Raji (cell line): ENCODE measurements at regions not wholly inside any gene's neighbourhood (a gene's known extent, or its start where the extent isn't known, plus 50 kb on each side); places are given as distances from the start of the nearest gene placed in this dataset.

Experiments used
- POLR2A ChIP-seq: IDR thresholded peaks from 2 replicates; pipeline ENCODE4 v1.6.1; 2011; ENCODE audit warnings: low read depth, low read length, control low read depth; ENCODE audit not compliant: insufficient read depth

- no peak for TF ChIP-seq POLR2A
Observed at GRCh38 chr2:104430359-104430740, 423.6 kb upstream of the POU3F3 start.

- no peak for TF ChIP-seq POLR2A
Observed at GRCh38 chr2:104430852-104431251, 423.1 kb upstream of the POU3F3 start.

GRCh38 chr2:104431701-104432121, 422.2 kb upstream of the POU3F3 start:
- no peak for TF ChIP-seq POLR2A

- no peak for TF ChIP-seq POLR2A
Observed at GRCh38 chr2:104432401-104432800, 421.5 kb upstream of the POU3F3 start.

GRCh38 chr2:104432991-104433390, 420.9 kb upstream of the POU3F3 start:
- TF ChIP-seq POLR2A, result no peak

GRCh38 chr2:104433657-104434056, 420.3 kb upstream of the POU3F3 start:
- no peak for TF ChIP-seq POLR2A

GRCh38 chr2:104434318-104434792, 419.6 kb upstream of the POU3F3 start:
- TF ChIP-seq POLR2A, result no peak

GRCh38 chr2:104434966-104435365, 418.9 kb upstream of the POU3F3 start:
- TF ChIP-seq POLR2A, result no peak

- TF ChIP-seq POLR2A, result no peak
Observed at GRCh38 chr2:104438481-104438880, 415.4 kb upstream of the POU3F3 start.

GRCh38 chr2:104443145-104443544, 410.8 kb upstream of the POU3F3 start:
- TF ChIP-seq POLR2A, result no peak

GRCh38 chr2:104444392-104444791, 409.5 kb upstream of the POU3F3 start:
- no peak for TF ChIP-seq POLR2A

- TF ChIP-seq POLR2A, result no peak
Observed at GRCh38 chr2:104444889-104445288, 409.0 kb upstream of the POU3F3 start.

GRCh38 chr2:104447831-104448434, 406.0 kb upstream of the POU3F3 start:
- TF ChIP-seq POLR2A, result no peak

- no peak for TF ChIP-seq POLR2A
Observed at GRCh38 chr2:104448661-104449440, 405.1 kb upstream of the POU3F3 start.

GRCh38 chr2:104452558-104452957, 401.4 kb upstream of the POU3F3 start:
- no peak for TF ChIP-seq POLR2A

GRCh38 chr2:104462731-104463130, 391.2 kb upstream of the POU3F3 start:
- TF ChIP-seq POLR2A, result no peak
